Sigmoid colon (tissue), 4 donors: ENCODE measurements at regions not wholly inside any gene's neighbourhood (a gene's known extent, or its start where the extent isn't known, plus 50 kb on each side); places are given as distances from the start of the nearest gene placed in this dataset.

ENCODE experiments used
- EP300 ChIP-seq, 4 donors: sonication (generic); formaldehyde crosslinking; IDR thresholded peaks; one replicate each; pipeline ENCODE4 v1.6.1; 2017; ENCODE audit warnings: antibody characterized with exemption in 4 of 4
- POLR2A ChIP-seq, 2 donors: fragments of 450-650 bp; IDR thresholded peaks; one replicate each; pipeline ENCODE4 v1.6.1; 2016; ENCODE audit warnings: antibody characterized with exemption in 2 of 2, mild to moderate bottlenecking in 2 of 2, moderate library complexity in 2 of 2
- POLR2AphosphoS5 ChIP-seq, 4 donors: sonication (generic); formaldehyde crosslinking; IDR thresholded peaks; one replicate each; pipeline ENCODE4 v1.6.1; 2017; ENCODE audit warnings: antibody characterized with exemption in 4 of 4
- TF ChIP-seq, protein P1 (sequence below), 4 experiments: fragments of 450-650 bp in 3 of 4; fragments of 200-600 bp in 1 of 4; IDR thresholded peaks; one replicate each; pipeline ENCODE4 v1.5.1; 2016 to 2019; ENCODE audit warnings: antibody characterized with exemption in 4 of 4, mild to moderate bottlenecking in 3 of 4, moderate library complexity in 2 of 4

DNA sequence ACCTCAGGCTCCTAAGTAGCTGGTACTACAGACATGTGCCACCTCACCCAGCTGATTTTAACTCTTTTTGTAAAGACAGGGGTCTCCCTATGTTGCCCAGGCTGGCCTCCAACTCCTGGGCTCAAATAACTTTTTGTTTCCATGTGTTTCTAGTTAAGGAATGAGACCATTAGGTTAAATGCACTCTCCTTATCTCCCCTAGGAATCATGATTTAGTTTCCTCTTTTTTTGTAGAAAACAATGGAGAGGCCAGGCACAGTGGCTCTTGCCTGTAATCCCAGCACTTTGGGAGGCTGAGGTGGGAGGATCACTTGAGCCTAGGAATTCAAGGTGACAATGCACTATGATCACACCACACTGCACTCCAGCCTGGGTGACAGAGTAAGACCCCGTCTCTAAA is 198.8 kb upstream of the C2CD4B start:
- TF ChIP-seq POLR2AphosphoS5 (IDR thresholded peaks at IDR 0.05) (no peak), POLR2A (IDR thresholded peaks at IDR 0.05) (no peak), EP300 (IDR thresholded peaks at IDR 0.05) (no peak)
- TF ChIP-seq, protein P1, sequence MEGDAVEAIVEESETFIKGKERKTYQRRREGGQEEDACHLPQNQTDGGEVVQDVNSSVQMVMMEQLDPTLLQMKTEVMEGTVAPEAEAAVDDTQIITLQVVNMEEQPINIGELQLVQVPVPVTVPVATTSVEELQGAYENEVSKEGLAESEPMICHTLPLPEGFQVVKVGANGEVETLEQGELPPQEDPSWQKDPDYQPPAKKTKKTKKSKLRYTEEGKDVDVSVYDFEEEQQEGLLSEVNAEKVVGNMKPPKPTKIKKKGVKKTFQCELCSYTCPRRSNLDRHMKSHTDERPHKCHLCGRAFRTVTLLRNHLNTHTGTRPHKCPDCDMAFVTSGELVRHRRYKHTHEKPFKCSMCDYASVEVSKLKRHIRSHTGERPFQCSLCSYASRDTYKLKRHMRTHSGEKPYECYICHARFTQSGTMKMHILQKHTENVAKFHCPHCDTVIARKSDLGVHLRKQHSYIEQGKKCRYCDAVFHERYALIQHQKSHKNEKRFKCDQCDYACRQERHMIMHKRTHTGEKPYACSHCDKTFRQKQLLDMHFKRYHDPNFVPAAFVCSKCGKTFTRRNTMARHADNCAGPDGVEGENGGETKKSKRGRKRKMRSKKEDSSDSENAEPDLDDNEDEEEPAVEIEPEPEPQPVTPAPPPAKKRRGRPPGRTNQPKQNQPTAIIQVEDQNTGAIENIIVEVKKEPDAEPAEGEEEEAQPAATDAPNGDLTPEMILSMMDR (IDR thresholded peaks at IDR 0.05), result no peak
